ENCODE measurements at regions not wholly inside any gene's neighbourhood (a gene's known extent, or its start where the extent isn't known, plus 50 kb on each side); places are given as distances from the start of the nearest gene placed in this dataset.
A peak's percentile ranks its signal among the peaks of the same experiment; 100 is the strongest.

GRCh38 chr11:88448131-88448670 is 110.7 kb upstream of the CTSC start:
- DNase-seq (ENCODE audit: low read depth) = no peak

DNA sequence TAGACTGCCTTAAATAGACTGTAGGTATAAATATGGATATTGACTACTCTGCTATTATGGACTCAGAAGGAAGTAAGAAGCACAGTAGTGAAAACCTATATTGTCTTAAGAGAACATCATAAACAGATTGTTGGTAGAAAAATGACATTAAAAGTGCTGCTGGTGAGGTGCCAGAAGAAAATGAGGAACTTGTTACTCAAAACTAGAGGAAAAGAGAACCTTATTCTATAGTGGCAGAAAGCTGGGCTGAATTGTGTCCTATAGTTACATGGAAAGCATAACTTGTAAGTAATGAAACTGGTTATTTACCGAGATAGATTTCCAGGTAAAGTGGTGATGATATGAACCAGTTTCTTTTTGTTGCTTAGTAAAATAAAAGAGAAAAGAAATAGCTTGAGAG is 109.7 kb upstream of the CTSC start:
- no peak for DNase-seq (ENCODE audit: low read depth)

DNA sequence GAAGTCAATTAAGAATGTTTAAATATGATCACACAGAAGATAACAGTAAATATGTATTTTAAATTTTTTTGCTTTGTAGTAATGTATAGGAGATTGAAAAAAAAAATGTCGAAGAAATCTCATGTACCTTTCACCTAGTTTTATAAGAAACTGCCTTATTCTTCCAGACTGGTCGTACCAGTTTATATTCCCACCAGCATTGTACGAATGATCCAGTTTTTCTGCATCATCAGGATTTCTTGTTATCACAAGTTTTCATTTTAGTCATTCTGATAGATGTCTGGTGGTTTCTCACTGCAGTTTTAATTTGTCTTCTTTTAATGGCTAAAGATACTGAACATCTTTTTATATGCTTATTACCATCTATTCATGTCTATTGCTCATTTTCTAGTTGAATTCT is 101.8 kb upstream of the CTSC start:
- no peak for DNase-seq (ENCODE audit: low read depth)

GRCh38 chr11:88438721-88439120 is 101.2 kb upstream of the CTSC start:
- no peak for DNase-seq (ENCODE audit: low read depth)

DNA sequence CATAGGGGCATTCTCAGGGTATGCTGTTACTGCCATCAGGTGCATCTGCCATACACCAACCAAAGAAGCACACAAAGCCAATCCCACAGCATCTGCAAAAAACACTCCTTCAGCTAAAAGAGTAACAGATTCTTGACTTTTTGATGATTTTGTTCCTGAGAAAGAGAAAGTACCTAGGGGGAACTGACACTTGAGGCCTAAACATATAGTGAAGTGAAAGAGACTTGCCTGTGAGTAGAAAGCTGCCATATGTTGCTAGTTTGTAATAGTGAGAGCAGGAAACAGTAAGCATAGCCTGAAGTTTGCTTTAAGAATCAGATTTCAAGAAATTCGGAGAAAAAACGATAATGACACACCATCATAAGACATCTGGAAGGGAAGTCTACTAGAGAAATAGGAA is 97.9 kb upstream of the CTSC start:
- DNase-seq (ENCODE audit: low read depth) = no peak

DNA sequence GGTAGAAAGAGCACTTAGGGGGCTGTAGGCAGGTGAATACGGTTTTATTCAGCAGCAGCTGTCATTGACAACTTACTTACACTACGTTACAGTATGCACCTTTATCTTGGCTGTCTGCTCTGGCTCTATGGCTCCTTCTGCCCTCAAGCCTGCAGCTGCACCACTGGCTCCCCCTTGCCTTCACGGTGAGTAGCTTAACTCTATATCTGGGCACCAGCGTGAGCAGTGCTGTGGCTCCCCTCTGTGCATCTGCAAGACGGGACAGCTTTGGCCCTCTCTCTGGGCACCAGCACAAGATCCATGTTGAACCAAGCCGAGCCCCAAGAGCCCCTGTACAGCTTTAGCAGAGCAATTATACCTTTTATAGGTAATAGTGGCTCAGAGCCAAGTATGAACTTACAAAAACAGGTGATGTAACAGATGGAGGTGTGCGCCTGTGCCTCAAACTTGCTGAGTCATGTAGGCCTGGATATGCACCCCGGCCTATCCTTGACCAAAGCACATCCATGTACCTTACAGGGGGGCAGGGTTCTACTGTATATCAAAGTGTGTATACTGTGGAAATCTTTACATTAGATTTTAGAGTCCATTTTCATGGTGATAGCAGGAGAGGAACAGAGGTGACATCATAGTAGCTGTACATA is 96.9 kb upstream of the CTSC start:
- no peak for DNase-seq (ENCODE audit: low read depth)

- DNase-seq (ENCODE audit: low read depth) = no peak
Observed at GRCh38 chr11:88433536-88434230, 96.1 kb upstream of the CTSC start.

GRCh38 chr11:88431675-88432341 is 94.3 kb upstream of the CTSC start:
- DNase-seq (ENCODE audit: low read depth) = no peak

DNA sequence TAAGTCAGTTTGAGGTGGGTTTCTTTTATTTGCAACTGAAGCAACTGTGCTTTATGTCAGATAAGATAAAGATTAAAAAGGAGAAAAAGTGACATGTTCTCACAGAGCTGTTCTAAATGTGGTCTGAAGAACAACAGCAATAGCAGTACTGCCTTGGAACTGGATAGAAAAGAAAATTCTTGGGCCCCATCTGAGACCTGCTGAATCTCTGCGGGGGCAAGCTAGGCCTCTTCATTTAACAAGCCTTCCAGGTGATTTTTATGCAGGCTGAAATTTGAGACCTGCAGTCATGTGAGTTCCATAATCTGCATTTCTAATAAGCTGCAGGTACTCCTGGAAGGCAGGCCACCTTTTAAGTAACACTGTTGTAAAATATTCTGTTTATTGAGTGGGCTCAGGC is 91.4 kb upstream of the CTSC start:
- DNase-seq (ENCODE audit: low read depth) = no peak

- DNase-seq (ENCODE audit: low read depth) = no peak
Observed at GRCh38 chr11:88427719-88428118, 90.2 kb upstream of the CTSC start.

GRCh38 chr11:88424881-88425280 is 87.3 kb upstream of the CTSC start:
- DNase-seq (ENCODE audit: low read depth) = no peak

DNA sequence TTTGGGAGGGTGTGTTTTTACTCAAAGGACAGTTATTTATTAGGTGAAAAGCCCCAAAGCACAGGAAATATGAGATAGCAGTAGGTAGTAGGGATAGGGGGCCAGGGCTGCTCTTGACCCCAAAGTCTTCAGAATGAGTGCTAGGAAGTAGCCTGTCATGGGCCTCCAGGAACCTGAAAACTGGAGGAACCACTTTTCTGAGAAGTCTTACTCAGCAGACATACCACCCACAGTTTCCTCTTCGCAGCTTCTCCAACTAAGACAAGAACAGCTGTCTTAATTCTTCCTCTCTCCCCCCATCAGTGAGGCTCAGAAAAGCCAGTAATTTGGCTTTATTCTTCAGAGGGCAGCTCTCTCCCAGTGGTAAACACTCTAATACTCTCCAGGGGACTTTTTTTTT is 84.0 kb upstream of the CTSC start:
- DNase-seq (ENCODE audit: low read depth) = no peak

DNA sequence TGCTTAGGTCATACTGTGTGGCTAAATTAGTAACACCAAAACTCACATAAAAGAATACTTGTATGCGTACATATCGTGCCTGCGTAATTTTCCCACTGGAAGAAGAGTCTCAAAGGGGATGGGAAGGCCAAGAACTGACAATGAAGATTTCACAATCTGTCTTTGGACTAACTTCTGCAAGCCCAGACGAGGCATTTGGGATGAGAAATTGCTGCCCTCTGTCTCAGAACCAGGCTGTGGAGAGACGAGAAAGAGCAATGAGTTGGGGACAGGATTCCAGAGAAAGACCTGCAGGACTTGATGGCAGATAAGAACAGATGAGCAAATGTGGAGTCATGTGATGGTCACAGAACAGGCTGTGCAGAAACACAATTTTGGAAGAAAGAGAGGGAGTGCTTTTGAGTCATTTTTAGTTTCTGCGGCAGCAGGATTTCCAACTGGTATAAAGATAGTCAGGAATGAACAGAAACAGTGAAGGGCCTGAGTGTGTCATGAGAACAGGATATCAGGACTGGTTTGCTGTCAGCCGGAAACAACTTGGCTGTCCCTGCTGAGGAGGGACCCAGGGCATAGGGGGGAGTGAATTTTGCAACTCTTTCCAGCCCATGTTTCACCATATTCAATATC is 82.7 kb upstream of the CTSC start:
- no peak for DNase-seq (ENCODE audit: low read depth)

- DNase-seq (ENCODE audit: low read depth) = no peak
Observed at GRCh38 chr11:88418508-88418907, 81.0 kb upstream of the CTSC start.

- no peak for DNase-seq (ENCODE audit: low read depth)
Observed at GRCh38 chr11:88415495-88415894, 78.0 kb upstream of the CTSC start.

- DNase-seq (ENCODE audit: low read depth) = no peak
Observed at GRCh38 chr11:88414981-88415413, 77.5 kb upstream of the CTSC start.

GRCh38 chr11:88414385-88414861 is 76.9 kb upstream of the CTSC start:
- DNase-seq (ENCODE audit: low read depth) = peak; percentile 64

GRCh38 chr11:88411265-88411664 is 73.7 kb upstream of the CTSC start:
- DNase-seq (ENCODE audit: low read depth) = no peak

DNA sequence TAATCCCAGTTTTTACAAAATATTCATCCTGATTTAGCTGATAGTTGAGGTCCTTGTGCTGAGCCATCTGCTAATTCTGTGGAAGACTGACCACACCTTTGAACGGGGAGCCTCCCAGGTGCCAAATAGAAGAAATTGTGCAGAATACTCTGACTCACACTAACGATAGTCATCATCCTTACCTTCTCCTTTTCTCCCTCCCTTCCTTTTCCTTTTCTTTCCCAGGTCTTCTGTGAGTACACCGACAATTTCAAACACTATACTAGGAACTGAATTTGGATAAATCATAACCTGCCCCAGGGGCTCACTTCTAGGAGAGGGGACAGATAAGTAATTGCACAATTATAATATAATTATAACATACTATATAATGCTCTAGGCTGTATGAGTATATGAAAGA is 73.1 kb upstream of the CTSC start:
- DNase-seq (ENCODE audit: low read depth) = no peak

DNA sequence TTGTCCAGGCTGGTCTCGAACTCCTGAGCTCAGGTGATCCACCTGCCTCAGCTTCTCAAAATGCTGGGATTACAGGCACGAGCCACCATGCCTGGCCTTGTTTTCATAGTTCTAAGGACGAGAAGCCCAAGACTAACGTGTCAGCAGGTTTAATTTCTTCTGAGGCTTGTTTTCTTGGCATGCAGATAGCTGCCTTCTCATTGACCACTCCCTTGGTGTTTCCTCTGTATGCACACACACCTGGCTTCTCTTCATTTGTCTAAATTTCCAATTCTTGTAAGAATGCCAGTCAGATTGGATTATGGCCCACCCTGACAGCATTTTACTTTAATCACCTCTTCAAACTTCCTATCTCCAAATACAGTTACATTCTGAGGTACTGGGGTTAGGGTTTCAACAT is 72.5 kb upstream of the CTSC start:
- DNase-seq (ENCODE audit: low read depth) = no peak

- no peak for DNase-seq (ENCODE audit: low read depth)
Observed at GRCh38 chr11:88406876-88407275, 69.3 kb upstream of the CTSC start.

DNA sequence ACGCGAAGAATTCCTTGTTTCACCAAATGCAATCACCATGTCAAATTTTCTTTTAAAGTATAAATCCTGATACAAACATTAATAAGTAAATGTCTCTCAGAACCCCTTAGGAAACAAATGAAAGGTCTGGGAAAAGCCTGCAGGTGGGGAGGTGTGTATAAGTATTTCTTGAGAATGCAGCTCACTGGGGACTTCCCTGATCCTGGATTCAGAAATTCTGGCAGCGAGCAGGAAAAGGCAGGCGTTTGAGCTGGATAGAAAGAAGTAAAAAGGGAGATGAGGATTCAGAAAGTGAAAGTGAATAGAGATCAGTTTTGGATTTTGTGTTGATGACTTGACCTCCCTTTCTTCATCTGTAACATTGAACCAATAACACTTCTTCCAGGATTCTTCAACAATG is 68.3 kb upstream of the CTSC start:
- DNase-seq (ENCODE audit: low read depth) = no peak

Data from forelimb muscle (tissue), 1 donor.